Activated naive CD8-positive, alpha-beta T cell treated with anti-CD3 and anti-CD28 coated beads, Interleukin-2, amount 10 ng/mL, durations not matched to agents 7 days and 5 days (primary cell): ENCODE measurements at regions not wholly inside any gene's neighbourhood (a gene's known extent, or its start where the extent isn't known, plus 50 kb on each side); places are given as distances from the start of the nearest gene placed in this dataset.

Experiments used
- ATAC-seq: fragments of 150-1000 bp; cut with Tn5 transposase; one replicate; pipeline ENCODE4 v1.10.0; 2021; ENCODE audit warnings: low read depth, moderate library complexity
- POLR2A ChIA-PET: fragments of 350-600 bp; sonication (Branson Sonifier 250); formaldehyde crosslinking; loops from one replicate; lab custom pipeline; 2021; ENCODE audit warnings: antibody characterized with exemption; lab: Charles Lee
- DNase-seq: peaks from one replicate; pipeline ENCODE4 v3.0.0; 2021
- H3K27ac Mint-ChIP-seq: one replicate; pipeline ENCODE4 v1.8.0; 2022; ENCODE audit warnings: mild to moderate bottlenecking, mixed read lengths
- H3K27me3 Mint-ChIP-seq: one replicate; pipeline ENCODE4 v1.8.0; 2022; ENCODE audit warnings: mild to moderate bottlenecking, moderate library complexity, mixed read lengths
- H3K36me3 Mint-ChIP-seq: one replicate; pipeline ENCODE4 v1.8.0; 2021; ENCODE audit warnings: mild to moderate bottlenecking, mixed read lengths
- H3K4me1 Mint-ChIP-seq: one replicate; pipeline ENCODE4 v1.8.0; 2021; ENCODE audit warnings: mixed read lengths
- H3K4me3 Mint-ChIP-seq: one replicate; pipeline ENCODE4 v1.8.0; 2022; ENCODE audit warnings: mild to moderate bottlenecking, moderate library complexity, mixed read lengths
- H3K9me3 Mint-ChIP-seq: one replicate; pipeline ENCODE4 v1.8.0; 2021; ENCODE audit warnings: mixed read lengths

DNA sequence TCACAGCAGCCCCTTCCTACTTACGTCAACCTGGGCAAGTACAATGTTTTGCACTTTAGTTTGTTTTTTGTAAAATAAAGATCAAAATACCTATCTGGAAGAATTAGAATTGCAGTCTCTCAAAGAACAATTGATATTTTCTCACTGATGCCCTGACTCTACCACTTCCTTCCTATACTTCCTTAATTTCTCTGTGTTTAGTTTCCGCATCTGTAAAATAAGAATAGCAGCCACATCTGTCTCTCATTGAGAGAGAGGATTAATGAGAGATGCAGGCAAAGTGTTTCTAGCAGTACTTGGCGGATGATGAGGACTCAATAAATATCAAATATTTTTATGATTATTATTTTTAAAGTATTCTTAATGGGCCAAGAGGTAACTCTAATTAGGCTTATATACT, 122.6 kb upstream of the PIEZO2 start:
- POLR2A ChIA-PET: no interaction called here
- H3K4me3 Mint-ChIP-seq: no peak overlapping the region
- no peak overlapping the region for H3K27ac Mint-ChIP-seq
- H3K36me3 Mint-ChIP-seq: no peaks in the 10 kb centered on the region
- no peaks in the 10 kb centered on the region for H3K9me3 Mint-ChIP-seq
- no peaks in the 10 kb centered on the region for H3K27me3 Mint-ChIP-seq
- no peaks in the 10 kb centered on the region for H3K4me1 Mint-ChIP-seq
- no peak for DNase-seq
- no peak for ATAC-seq

GRCh38 chr18:11269257-11269656, 119.9 kb upstream of the PIEZO2 start:
- Mint-ChIP-seq H3K27me3 (no peaks in the 10 kb centered on the region), H3K27ac (no peak overlapping the region), H3K9me3 (peaks cover 2% of the 10 kb centered on the region), H3K4me3 (no peak overlapping the region), H3K36me3 (no peaks in the 10 kb centered on the region), H3K4me1 (no peaks in the 10 kb centered on the region)
- no peak for ATAC-seq
- DNase-seq: no peak
- POLR2A ChIA-PET: no interaction called here

GRCh38 chr18:11268741-11269233, 119.4 kb upstream of the PIEZO2 start:
- ATAC-seq (no peak), DNase-seq (no peak)
- Mint-ChIP-seq H3K9me3 (peaks cover 2% of the 10 kb centered on the region), H3K4me3 (no peak overlapping the region), H3K36me3 (no peaks in the 10 kb centered on the region), H3K4me1 (no peaks in the 10 kb centered on the region), H3K27me3 (no peaks in the 10 kb centered on the region), H3K27ac (no peak overlapping the region)
- POLR2A ChIA-PET: no interaction called here

DNA sequence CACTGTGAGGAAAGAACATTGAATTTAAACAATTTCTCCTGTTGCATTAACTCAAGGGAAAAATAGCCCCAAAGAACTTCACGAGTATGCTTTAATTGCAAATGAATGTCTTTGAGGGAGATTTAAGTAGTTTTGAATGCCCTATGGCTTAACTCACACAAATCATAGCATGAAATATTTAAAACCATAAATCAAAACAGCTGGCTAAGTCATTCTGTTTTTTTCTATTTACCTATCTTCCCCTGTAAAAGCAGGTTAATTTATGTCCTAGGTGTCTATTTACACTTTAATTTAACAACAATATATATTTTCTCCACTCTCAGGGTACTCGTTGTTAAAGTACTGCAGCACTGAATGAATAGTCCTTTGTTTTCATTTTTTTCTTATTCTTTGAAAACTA, 118.8 kb upstream of the PIEZO2 start:
- H3K9me3 Mint-ChIP-seq: peaks cover 7% of the 10 kb centered on the region
- no peak overlapping the region for H3K27ac Mint-ChIP-seq
- no peak overlapping the region for H3K4me3 Mint-ChIP-seq
- no peaks in the 10 kb centered on the region for H3K27me3 Mint-ChIP-seq
- no peaks in the 10 kb centered on the region for H3K4me1 Mint-ChIP-seq
- ATAC-seq (no peak), DNase-seq (no peak)
- POLR2A ChIA-PET: no interaction called here
- no peaks in the 10 kb centered on the region for H3K36me3 Mint-ChIP-seq

DNA sequence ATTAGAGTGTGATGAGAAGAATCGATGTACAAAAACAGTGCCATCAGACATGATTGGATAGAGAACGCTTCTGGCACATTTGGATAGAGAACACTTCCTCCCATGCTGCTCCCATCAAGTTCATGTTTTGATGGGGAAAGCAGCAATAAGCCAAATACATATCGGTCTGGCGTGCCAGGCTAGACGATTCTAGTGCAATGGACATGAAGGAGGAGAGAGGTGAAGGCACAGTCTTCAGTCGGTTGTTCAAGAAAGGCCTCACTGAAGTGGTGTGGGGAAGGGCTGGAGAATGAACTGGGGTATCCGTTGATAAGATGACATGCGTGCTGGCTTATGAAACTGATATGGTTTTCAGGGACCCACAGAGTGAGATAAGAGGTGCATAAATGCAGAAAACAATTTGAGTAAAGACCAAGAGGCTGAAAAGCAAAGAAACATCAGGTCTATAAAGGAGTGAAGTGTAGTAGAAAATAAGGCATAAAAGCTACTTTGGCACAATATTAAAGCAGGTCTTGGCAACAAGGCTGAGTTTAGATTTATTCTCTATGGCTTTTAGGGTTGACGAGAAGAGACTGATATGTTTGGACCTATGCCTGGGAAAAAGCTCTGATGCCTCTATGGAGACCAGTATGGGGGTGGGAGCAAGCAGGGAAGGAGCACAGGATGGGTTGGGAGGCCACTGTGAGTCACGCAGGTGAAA, 117.6 kb upstream of the PIEZO2 start:
- no peak for DNase-seq
- POLR2A ChIA-PET: no interaction called here
- no peaks in the 10 kb centered on the region for H3K27me3 Mint-ChIP-seq
- no peak for ATAC-seq
- H3K9me3 Mint-ChIP-seq: peaks cover 7% of the 10 kb centered on the region
- no peak overlapping the region for H3K4me3 Mint-ChIP-seq
- no peak overlapping the region for H3K27ac Mint-ChIP-seq
- no peaks in the 10 kb centered on the region for H3K4me1 Mint-ChIP-seq
- H3K36me3 Mint-ChIP-seq: no peaks in the 10 kb centered on the region

DNA sequence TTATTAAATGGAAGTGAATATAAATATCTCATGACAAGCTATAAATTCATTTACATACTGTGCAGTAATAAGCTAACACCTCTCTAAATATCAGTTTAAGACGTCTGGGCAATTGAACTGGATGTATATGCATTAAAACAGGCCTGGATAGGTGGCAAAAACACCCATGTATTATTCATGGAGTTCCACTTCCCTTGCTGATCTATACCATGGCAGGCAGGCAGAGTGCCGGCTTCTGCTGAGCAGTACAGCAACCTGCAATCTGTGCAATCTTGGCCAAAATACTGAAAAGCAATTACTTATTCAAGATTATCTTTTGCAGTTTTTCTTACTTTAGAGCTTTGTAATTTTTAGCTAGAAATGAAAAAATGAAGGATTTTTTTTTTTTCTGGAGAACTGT, 112.1 kb upstream of the PIEZO2 start:
- POLR2A ChIA-PET: no interaction called here
- DNase-seq (no peak), ATAC-seq (no peak)
- H3K4me1 Mint-ChIP-seq: no peaks in the 10 kb centered on the region
- no peak overlapping the region for H3K27ac Mint-ChIP-seq
- peaks cover 2% of the 10 kb centered on the region for H3K27me3 Mint-ChIP-seq
- H3K36me3 Mint-ChIP-seq: no peaks in the 10 kb centered on the region
- peaks cover 7% of the 10 kb centered on the region for H3K9me3 Mint-ChIP-seq
- H3K4me3 Mint-ChIP-seq: no peak overlapping the region

DNA sequence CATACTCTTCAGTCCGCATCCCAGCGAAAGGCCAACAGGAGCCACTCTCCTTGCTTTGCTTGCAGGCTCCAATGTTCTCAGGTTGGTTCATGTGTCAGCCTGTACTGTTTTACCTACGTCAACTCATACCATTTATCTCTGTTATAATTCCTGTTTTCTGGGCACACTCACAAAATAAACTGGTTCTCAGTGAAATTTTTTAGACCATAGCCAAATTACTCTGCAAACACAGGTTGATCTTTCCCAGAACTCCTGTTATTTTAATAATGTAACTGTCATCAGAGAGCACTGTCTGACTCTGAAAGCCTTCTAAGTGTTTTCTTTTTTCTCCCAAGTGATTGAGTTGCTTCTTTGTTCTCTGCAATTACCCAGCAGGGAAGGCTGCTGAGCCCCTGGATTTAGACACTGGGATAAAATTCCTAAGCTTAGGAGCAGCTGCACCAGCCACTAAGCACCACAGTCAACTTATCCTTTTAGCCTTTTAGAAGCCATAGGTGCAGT, 111.6 kb upstream of the PIEZO2 start:
- Mint-ChIP-seq H3K9me3 (peaks cover 7% of the 10 kb centered on the region), H3K27ac (no peak overlapping the region), H3K4me3 (no peak overlapping the region), H3K4me1 (no peaks in the 10 kb centered on the region), H3K36me3 (no peaks in the 10 kb centered on the region), H3K27me3 (peaks cover 2% of the 10 kb centered on the region)
- no peak for DNase-seq
- POLR2A ChIA-PET: no interaction called here
- ATAC-seq: no peak

DNA sequence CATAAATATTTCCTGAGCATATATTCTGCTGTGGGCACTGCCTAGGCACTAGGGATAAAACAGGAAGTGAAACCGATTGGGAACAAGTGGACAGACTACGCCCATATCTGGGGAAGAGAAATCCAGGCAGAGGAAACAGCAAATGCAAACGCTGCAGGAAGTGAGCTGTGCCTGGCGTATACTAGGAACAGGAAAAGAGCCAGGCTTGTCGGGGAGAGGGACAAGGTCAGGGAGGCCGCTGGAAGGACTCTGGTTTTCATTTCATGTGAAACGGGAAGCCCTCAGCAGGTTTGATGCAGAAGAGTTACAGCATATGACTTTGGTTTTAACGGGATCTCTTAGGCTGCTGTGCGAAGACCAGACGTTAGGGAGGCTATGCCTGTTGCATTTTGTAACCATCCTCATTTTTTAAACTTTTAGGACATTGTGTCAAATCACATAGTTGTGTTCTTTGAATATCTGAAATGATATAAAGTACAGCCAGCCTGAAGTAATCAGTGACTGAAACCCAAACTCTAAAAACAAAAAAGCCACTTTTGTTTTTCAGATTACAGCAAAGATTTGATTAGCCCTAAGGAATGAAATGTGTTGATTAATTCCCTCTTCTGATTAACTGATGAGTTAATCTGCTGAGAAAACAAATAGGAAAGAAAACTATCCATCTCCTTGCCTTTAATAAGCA, 110.2 kb upstream of the PIEZO2 start:
- Mint-ChIP-seq H3K27me3 (peaks cover 2% of the 10 kb centered on the region), H3K4me1 (no peaks in the 10 kb centered on the region), H3K36me3 (no peaks in the 10 kb centered on the region), H3K9me3 (peaks cover 6% of the 10 kb centered on the region), H3K27ac (no peak overlapping the region), H3K4me3 (no peak overlapping the region)
- no peak for DNase-seq
- POLR2A ChIA-PET: no interaction called here
- no peak for ATAC-seq

GRCh38 chr18:11258039-11258610, 108.8 kb upstream of the PIEZO2 start:
- Mint-ChIP-seq H3K27ac (no peak overlapping the region), H3K9me3 (no peaks in the 10 kb centered on the region), H3K4me3 (no peak overlapping the region), H3K27me3 (peaks cover 2% of the 10 kb centered on the region), H3K36me3 (no peaks in the 10 kb centered on the region), H3K4me1 (no peaks in the 10 kb centered on the region)
- POLR2A ChIA-PET: no interaction called here
- no peak for ATAC-seq
- no peak for DNase-seq

DNA sequence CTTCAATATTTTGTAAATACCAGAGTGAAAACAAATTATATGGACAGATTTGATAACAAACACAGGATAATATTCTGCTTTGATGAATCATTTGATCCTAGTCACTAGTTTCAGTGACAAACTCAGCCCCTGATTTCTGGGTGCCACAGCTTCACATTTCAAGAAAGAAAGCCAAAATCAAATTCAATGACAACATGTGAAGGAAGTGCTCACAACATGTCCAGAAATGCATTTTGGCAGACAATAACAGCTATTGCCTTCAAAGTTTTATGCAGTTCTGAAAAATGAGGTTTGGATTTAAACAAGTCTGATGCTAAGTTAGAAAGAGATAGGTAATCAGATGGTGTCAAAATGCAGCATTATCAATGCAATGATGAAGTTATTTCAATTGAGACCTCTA, 106.9 kb upstream of the PIEZO2 start:
- peaks cover 2% of the 10 kb centered on the region for H3K27me3 Mint-ChIP-seq
- H3K36me3 Mint-ChIP-seq: no peaks in the 10 kb centered on the region
- H3K4me1 Mint-ChIP-seq: no peaks in the 10 kb centered on the region
- no peak for ATAC-seq
- no peak for DNase-seq
- H3K9me3 Mint-ChIP-seq: no peaks in the 10 kb centered on the region
- POLR2A ChIA-PET: no interaction called here
- no peak overlapping the region for H3K4me3 Mint-ChIP-seq
- no peak overlapping the region for H3K27ac Mint-ChIP-seq

GRCh38 chr18:11251891-11252270, 102.5 kb upstream of the PIEZO2 start:
- Mint-ChIP-seq H3K27me3 (no peaks in the 10 kb centered on the region), H3K9me3 (no peaks in the 10 kb centered on the region), H3K4me3 (no peak overlapping the region), H3K27ac (no peak overlapping the region), H3K4me1 (no peaks in the 10 kb centered on the region), H3K36me3 (no peaks in the 10 kb centered on the region)
- POLR2A ChIA-PET: no interaction called here
- ATAC-seq (no peak), DNase-seq (no peak)

DNA sequence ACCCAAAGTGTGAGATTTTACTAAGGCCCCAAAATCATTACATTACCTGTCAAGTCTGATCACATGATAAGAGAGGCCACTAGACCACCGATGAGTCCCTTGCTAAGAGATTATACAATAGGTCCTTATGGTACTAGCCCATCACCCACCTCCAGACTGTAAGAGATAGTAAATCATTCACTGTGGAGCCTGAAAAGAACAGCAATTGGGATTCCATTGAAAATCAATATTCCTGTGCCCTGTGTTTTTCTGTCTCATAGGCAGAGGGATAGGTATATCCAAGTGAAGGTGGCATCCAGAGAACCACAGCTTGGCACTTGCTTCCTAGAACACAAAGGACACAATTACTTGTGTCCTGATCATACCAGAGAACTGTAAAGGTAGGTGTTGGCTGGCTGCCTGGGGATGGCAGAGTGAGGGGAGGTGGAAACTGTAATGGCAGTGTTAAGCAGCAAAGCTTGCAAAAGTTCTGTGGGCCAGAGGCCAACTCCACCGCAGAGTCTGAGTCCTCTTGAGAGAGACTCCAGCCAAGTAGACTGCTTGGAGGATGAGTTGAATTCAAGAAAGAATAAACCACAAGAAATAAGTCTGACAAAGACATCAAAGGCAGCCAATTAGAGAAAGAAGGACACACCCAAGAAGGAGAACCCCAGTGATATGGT, 102.0 kb upstream of the PIEZO2 start:
- POLR2A ChIA-PET: no interaction called here

DNA sequence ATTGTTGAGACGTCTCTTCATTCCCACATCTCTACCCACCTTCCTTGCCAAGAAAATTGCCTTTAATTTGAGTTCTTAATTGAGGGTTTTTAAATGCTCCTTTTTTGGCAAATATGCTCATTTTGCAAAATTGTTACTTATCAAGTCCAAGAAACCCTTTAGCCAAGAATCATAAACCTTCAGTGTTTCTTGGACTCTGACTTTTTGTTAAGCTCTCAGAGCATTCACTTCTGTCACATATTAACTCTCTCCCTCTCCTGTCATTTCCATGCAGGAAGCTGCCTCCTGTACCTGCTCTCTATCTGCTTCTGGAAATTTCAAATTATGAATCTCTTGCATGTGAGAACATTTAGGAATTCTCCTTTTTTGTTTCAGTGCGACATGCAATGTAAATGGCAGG, 100.0 kb upstream of the PIEZO2 start:
- Mint-ChIP-seq H3K4me3 (no peak overlapping the region), H3K27me3 (no peaks in the 10 kb centered on the region), H3K27ac (no peak overlapping the region), H3K9me3 (no peaks in the 10 kb centered on the region), H3K4me1 (no peaks in the 10 kb centered on the region), H3K36me3 (no peaks in the 10 kb centered on the region)
- no peak for ATAC-seq
- POLR2A ChIA-PET: no interaction called here
- DNase-seq: no peak

More for the DNA sequence above, 102.0 kb upstream of the PIEZO2 start:
- Mint-ChIP-seq H3K4me1 (no peaks in the 10 kb centered on the region), H3K4me3 (no peak overlapping the region), H3K27ac (no peak overlapping the region), H3K9me3 (no peaks in the 10 kb centered on the region), H3K27me3 (no peaks in the 10 kb centered on the region), H3K36me3 (no peaks in the 10 kb centered on the region)
- DNase-seq (no peak), ATAC-seq (no peak)
